ENCODE measurements at regions not wholly inside any gene's neighbourhood (a gene's known extent, or its start where the extent isn't known, plus 50 kb on each side); places are given as distances from the start of the nearest gene placed in this dataset.

GRCh38 chr9:108296056-108296455 is 559.7 kb downstream of the ACTL7B start:
- H3K36me3 ChIP-seq = no peaks in the 10 kb centered on the region
- 89 to 97% methylated on average over 1 of the region's 1 CpG for WGBS, 2 donors
- peaks cover 0 to 6% (median 0%) of the 10 kb centered on the region in 11 donors for H3K9me3 ChIP-seq
- ATAC-seq = no peak
- intact Hi-C loops (cut with DNase I) = loop anchor here in 1 of 10 donors (10.0 kb wide), 1 partner anchor 269 kb away; no protein-coding TSS in a partner anchor
- DNase-seq = no peak
- H3K27ac ChIP-seq = peak overlapping the region in 1 of 10 donors; percentile 26
- no peak for TF ChIP-seq CTCF (IDR thresholded peaks at IDR 0.05)
- no peak overlapping the region for H3K4me3 ChIP-seq
- H3K4me1 ChIP-seq = peaks cover 0 to 13% (median 0%) of the 10 kb centered on the region in 9 donors
- H3K27me3 ChIP-seq = peaks cover 0 to 4% (median 0%) of the 10 kb centered on the region in 7 donors

GRCh38 chr9:108291586-108291932 is 564.2 kb downstream of the ACTL7B start:
- H3K27ac ChIP-seq = no peak overlapping the region
- no peaks in the 10 kb centered on the region for H3K36me3 ChIP-seq
- H3K4me1 ChIP-seq = peaks cover 0 to 3% (median 0%) of the 10 kb centered on the region in 9 donors
- ATAC-seq (no peak), DNase-seq (no peak)
- no peak overlapping the region for H3K4me3 ChIP-seq
- TF ChIP-seq CTCF (IDR thresholded peaks at IDR 0.05) = no peak
- no peaks in the 10 kb centered on the region for H3K9me3 ChIP-seq
- intact Hi-C loops (cut with DNase I) = loop anchor here in 2 of 10 donors (5.0 to 10.0 kb wide), 2 partner anchors 273 to 1274 kb away; no protein-coding TSS in a partner anchor
- 93 to 94% methylated on average over 2 of the region's 2 CpGs for WGBS, 2 donors
- no peaks in the 10 kb centered on the region for H3K27me3 ChIP-seq

- Histone ChIP-seq H3K27me3 (no peaks in the 10 kb centered on the region), H3K27ac (no peak overlapping the region), H3K4me1 (no peaks in the 10 kb centered on the region), H3K36me3 (no peaks in the 10 kb centered on the region), H3K9me3 (no peaks in the 10 kb centered on the region), H3K4me3 (no peak overlapping the region)
- TF ChIP-seq CTCF (IDR thresholded peaks at IDR 0.05) = no peak
- WGBS, 2 donors = 73 to 77% methylated on average over 6 of the region's 6 CpGs
- intact Hi-C loops (cut with DNase I) = loop anchor here in 2 of 10 donors (5.0 to 10.0 kb wide), 2 partner anchors 274 to 1274 kb away; no protein-coding TSS in a partner anchor
- DNase-seq = no peak
- peak in 3 of 8 donors; percentile 42 to 52 (median 44) for ATAC-seq
Measured at GRCh38 chr9:108290839-108291585, 564.8 kb downstream of the ACTL7B start.

- no peaks in the 10 kb centered on the region for H3K4me1 ChIP-seq
- H3K27ac ChIP-seq = no peak overlapping the region
- intact Hi-C loops (cut with DNase I) = loop anchor here in 2 of 10 donors (10.0 kb wide), 3 partner anchors 62 to 812 kb away; no protein-coding TSS in a partner anchor
- 89 to 90% methylated on average over 7 of the region's 7 CpGs for WGBS, 2 donors
- ATAC-seq = no peak
- no peaks in the 10 kb centered on the region for H3K27me3 ChIP-seq
- H3K4me3 ChIP-seq = no peak overlapping the region
- no peak for DNase-seq
- no peaks in the 10 kb centered on the region for H3K9me3 ChIP-seq
- no peak for TF ChIP-seq CTCF (IDR thresholded peaks at IDR 0.05)
- H3K36me3 ChIP-seq = no peaks in the 10 kb centered on the region
Measured at GRCh38 chr9:108286638-108287206, 569.1 kb downstream of the ACTL7B start.

Data from heart right ventricle (tissue), 16 donors.